CD4-positive, alpha-beta T cell treated with Interleukin-21 for 1 hour (primary cell): ENCODE measurements at regions not wholly inside any gene's neighbourhood (a gene's known extent, or its start where the extent isn't known, plus 50 kb on each side); places are given as distances from the start of the nearest gene placed in this dataset.
"Not testable (repeated sequence)": the region's sequence is repeated elsewhere in the genome, so short reads cannot be mapped to it uniquely, and the experiment has no call there.

Experiments
- DNase-seq: peaks from one replicate; pipeline ENCODE4 v3.0.0-alpha.2; 2020

DNA sequence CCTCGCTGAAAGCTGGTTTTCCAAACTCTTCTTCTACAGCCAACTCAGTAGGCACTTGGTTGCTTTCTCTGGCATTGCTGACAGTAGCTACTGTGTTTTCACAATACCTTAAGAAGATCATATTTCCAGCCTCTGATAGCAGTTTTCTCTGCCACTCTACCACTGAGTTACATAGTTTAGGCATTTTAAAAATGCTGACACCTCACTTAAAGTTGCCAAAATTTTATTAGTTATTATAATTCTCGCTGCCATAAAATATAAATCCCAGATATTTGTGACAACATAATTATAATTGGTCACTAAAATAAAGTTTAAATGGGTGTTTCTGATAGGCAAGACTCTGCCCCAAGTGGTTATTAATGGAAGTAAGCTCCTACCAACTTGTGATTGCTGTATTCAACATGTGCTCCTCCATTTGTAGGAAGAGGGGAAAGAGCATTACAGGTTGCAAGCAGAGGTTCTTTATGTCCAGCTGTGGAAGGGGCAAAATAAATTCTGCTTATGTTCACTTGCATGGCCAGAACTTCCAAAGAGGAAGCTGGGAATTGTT, 1202.8 kb downstream of the CNTNAP5 start:
- DNase-seq = no peak

DNA sequence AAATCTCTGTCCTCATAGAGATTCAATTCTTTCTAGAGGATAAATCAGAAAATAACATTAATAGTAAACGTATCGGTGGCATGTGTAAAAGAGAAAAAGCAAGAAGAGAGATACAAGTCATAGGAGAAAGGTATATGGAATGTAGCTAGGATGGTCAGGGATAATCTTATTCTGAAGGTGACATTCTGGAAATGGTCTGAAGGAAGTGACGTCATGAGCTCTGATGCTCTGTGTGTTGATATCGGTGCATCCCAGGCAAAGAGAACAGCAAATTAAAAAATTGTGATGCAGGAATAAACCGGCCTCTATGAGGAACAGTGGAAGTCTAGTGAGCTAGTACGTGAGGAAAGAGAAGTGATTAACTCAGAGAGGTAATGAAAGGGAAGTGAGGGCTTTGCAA, 1215.8 kb downstream of the CNTNAP5 start:
- DNase-seq = no peak

DNA sequence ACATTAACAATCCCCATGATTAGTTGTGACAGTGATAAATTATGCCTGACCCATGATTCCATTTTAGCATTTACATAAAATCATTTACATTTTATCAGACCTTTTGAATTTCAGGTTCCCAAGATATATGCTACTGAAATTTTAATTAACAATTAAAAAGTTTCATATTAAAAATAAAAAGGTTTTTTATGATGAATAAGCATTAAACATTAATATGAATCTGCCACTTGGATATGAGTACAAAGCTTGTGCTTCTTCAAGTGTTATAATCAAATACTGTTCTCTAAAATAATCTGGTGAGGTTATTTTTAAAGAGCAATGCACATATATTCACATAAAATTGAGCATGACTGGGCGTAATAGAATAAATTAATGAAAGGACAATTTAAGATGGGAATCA, 1218.0 kb downstream of the CNTNAP5 start:
- DNase-seq = no peak

DNA sequence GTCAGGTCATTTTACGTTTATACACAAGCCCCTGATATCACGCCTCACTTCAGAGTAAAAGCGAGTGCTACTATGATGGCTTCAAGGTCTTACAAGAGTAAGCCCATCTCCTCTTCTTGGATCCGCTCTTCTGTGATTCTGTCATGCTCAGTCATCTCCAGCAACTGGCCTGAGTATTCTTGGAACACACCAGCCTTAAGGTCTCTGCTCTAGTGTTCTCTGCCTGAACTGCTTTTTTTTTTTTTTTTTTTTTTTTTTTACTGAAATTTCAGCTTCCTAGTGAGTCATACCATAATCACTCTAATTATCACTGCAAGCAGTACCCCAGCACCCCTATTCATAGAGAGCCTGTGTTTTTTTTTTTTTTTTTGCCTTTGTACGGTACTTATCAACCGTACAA, 1228.9 kb downstream of the CNTNAP5 start:
- DNase-seq = no peak

DNA sequence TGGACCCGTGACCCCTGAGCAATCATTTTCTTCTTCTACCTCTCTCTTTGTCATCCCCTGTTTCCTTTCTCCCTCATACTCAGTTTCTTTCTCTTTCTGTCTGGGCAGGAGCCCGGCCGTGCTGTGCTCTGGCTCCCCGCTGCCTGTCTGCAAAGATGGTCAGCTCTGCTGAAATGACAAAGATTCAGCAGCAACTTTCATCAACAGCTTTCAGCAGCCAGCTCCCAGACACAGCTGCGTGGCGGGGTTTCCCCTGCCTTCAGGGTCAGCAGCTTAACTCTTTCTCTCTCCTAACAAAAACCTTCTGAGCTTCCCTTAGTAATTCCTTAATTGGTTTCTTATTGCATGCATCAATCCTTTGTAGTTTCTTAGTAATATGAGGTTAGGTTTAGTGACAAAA, 1234.4 kb downstream of the CNTNAP5 start:
- DNase-seq = no peak

DNA sequence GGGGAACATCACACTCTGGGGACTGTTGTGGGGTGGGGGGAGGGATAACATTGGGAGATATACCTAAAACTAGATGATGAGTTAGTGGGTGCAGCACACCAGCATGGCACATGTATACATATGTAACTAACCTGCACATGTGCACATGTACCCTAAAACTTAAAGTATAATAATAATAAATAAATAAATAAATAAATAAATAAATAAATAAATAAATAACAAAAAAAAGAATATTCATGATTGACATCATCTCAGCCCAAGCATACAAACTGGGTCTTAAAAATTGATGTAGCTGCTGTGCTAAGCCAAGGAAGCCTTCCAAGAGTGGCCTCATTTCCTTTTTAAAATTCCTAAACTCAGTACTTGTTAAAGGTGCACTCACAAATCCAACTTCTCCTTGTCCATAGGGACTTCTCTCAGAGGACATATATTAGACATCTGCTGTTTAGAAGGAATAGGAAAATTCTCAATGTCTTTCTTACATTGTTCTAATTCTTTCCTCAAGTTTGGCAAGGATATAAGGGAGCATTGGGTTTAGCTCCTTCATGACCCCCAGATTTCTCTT, 1235.4 kb downstream of the CNTNAP5 start:
- not testable (repeated sequence) for DNase-seq

DNA sequence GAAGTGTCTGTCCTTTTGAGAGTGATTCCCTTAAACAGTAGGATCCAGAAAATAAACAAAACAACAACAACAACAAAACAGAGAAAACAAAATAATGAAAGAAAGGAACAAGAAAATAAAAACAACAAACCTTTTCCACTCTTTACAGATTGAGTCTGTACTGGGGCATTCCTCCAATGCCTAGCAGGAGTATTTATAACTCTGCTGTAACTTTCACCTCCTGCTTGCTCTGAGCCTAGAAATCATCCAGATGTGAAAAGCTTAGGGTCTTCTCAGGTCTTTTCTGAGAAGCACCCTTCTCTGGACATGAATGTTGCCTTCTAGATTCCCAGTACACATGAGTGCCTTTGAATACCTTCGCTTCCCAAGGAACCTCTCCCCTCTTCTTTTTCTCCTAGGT, 1239.4 kb downstream of the CNTNAP5 start:
- DNase-seq = no peak

DNA sequence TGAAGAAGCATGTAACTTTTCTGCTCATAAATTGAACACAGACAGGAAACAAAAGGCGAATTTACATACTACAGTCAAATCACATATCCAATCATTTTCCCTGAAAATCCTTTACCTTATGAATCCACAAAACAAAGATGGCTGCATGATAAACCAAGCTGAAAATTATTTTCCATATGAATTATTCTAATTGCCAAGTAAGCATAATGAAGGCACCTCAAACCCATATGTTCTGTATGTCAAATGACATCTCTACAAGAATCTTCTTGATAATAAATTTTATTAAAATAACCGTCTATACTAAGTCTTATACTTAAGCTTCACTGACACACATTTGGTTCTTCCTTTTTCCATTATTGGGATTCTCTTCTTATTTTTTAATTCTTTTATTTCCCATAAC, 1242.6 kb downstream of the CNTNAP5 start:
- DNase-seq = no peak

DNA sequence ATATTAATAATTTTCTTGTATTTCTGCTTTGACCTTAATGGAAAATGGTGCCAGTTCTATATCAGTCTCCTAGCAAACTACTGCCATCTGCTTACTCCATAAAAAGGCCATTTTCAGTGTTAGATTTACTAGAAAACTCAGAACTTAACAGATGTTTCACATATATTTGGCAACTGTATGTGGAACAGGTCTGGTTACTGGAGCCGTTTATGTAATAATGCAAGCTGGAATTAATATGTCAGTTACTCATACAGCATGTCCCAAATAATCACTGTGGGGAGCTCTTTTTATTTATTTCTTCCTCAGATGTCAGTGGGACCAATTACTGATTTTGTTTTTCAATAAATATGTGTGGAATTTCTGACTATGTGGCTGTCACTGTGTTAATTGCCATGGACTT, 1247.6 kb downstream of the CNTNAP5 start:
- no peak for DNase-seq

DNA sequence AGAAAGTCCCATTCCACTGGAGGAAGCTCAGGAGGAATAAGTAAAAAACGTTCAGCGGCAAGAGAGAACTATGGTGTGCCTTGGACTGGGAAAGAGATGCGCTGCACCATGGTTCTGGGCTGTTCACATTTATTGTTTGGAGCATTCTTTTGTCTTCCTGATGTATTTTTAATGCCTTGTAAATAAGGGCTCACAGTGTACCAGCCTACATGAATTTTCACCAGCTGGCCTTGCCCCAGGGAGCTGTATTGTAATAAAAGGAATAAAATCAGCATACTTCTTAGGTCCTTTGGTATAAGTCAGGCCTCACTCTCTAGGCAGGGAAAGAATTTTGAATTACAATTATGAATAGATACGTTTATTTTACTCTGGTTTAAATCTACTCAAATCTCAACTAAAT, 1249.6 kb downstream of the CNTNAP5 start:
- no peak for DNase-seq

DNA sequence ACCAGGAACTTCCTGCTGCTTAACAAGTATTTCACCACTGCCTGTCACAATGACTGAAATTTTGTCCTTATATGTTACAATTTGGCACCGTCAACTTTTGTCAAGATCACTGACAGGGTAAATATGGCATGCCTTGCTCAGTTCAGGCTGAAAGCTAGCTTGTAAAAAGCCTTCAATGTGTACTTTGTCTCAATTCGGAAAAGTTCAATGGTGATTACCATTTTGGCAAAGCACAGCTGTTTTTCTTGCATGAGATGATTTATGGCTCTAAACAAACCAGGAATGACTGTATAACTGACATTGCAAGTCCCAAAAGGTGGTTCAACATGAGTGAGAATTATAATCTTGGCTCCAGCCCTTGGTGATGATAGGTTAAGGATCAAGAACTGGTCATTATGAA, 1255.2 kb downstream of the CNTNAP5 start:
- DNase-seq = no peak

DNA sequence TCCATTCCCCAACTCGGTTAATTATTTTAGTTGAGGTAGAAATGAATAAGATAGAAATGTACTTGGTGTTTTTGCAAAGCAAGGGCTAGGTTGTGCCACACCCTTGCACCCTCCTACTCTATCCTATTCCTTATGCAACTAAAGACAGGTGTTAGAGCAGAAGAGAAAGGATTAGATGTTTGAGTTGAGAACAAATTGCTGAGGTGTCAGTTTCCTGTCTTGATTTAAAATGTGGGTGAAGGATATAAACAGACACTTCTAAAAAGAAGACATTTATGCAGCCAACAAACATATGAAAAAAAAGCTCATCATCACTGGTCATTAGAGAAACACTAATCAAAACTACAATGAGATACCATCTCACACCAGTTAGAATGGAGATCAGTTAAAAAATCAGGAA, 1256.2 kb downstream of the CNTNAP5 start:
- no peak for DNase-seq

DNA sequence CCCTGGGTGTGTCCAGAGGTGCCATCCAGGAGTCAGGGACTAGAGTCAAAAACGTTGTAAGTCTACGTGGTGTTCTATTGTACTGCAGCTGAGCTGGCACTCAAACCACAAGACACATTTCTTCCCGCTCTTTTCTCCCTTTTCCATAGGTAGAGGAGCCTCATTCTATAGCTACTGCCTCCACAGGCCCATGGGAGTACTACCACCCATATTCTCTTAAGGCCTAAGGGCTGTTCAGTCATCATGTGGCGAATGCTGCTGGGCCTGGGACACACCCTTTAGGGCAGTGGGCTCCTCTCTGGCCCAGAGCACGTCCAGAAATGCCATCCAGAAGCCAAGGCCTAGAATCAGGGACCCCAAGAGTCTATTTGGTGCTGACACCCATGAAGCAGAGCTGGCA, 1271.7 kb downstream of the CNTNAP5 start:
- no peak for DNase-seq

DNA sequence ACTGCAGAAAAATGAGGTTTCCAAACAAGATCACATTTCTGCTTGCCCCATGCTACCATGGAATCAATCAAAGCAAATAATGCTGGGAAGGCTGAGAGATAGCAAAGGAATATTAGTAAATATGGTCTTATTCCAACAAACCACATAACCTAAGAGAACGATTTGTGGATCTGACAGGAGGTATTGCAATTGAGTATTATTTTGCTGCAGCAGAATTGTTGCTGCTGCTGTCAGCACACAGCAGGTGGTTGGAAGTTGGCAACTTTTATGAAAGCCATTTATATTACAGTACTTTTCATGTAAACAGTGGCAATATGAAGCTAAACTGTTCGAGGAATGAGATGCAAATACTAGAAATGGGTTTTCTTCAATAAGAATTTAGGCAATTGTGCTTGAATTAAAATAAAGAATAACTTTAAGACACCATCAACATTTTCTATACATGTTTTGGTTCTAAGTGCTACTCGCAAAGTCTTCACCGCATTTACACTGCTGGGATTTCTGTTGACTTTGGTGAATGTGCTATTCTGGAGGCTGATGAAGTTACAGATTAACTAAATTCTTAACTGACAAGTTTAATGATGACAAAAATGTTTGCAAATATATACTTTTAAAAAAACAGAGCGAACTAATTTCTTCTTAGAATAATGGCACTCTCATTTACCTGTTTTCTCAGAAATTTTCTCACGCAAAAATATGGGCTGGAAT, 1285.7 kb downstream of the CNTNAP5 start:
- no peak for DNase-seq

DNA sequence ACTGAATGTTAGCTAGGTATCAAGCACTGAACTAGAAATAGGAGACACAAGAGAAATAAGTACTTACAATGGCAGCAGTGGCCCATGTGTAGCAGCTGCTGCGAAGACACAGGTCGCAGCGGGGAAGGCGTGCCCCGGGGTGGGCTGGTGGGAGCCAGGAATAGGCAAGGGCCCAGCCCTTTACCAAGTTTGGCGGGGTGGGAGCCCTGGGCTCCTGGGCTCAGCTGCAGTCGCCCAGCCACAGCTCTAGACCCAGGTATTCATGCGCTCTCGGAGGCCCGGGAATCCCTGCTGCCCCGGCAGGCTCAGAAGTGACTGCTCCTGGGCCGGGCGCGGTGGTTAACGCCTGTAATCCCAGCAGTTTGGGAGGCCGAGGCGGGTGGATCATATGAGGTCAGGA, 1287.3 kb downstream of the CNTNAP5 start:
- no peak for DNase-seq

DNA sequence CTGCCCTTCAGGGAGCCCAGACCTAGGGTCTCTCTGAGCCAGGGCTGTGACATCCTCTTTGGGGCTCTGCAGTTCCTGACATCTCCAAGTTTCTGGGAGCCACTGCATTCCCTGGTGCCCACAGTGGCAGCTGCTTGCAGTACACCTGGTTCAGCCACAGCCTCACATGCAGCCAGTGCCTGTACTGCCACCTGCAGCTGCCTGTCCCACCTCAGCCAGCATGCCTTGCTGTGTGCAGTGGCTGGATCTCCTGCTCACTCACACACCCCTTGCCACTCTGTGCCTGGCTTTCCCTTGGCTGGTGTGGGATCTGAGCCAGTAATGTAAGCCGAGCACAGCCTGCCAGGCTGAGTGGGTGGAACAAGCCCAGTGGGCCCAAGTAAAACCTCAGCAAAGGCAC, 1288.7 kb downstream of the CNTNAP5 start:
- DNase-seq = no peak

DNA sequence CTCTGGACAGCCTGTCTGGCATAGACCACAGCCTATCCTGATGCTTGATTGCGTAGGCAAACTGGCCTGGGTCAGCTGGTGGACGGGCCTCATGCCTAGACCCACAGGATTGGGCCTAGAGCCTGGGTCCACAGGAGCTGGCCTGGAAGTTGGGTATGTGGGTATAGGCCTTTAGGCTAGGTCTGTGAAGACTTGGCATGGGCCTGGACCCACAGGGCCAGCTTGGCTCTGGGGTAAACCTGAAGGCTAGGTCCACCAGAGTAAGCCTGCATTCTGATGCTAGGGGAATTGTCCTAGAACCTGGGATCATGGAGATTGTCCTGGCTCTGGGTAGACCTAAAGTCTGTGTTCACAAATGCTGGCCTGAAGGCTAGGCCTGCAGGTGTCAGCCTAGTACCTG, 1293.7 kb downstream of the CNTNAP5 start:
- DNase-seq = no peak

DNA sequence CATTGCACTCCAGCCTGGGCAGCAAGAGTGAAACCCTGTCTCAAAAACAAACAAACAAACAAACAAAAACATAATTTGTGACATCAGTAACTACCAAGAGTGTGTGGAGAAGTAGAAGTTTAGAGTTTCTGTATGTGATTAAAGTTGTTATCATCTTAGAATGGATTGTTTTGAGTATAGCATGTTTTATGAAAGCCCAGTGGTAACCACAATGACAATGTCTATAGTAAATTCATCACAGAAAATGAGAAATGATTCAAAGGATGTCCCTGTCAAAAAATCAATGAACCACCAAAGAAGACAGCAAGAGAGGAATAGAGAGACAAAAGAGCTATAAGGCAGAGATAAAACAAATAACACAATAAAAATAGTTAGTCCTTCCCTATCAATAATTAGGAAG, 1299.2 kb downstream of the CNTNAP5 start:
- DNase-seq = no peak

DNA sequence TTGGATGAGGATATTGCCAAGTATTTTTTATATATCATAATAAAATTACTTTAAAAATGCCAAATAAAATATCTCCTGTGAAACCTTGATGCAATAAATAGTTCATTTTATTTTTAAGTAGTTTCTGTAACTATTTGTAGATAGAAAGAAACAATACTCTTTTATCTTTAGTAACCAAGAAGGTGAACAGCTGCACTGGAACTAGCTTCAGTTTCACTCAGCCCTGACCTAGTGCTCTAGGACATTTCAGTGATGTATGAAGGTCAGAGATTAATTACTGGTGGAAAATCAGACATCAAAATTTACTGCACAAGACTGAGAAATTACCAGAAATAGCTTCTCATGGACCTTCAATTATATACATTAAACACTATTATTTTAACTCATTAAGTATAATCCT, 1305.0 kb downstream of the CNTNAP5 start:
- no peak for DNase-seq

DNA sequence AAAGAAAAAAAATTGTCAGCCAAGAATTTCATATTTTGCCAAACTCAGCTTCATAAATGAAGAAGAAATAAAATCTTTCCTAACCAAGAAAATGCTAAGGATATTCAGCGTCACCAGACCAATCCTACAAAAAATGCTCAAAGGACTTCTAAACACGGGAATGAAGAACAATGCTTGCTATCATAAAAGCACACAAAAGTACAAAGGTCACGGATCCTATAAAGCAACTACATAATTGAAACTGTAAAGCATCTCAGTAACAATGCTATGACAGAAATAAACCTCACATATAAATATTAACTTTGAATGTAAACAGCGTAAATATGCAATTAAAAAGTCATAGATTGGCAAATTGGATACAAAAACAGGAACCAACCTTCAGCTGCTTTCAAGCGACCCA, 1314.6 kb upstream of the GYPC start:
- DNase-seq = no peak

DNA sequence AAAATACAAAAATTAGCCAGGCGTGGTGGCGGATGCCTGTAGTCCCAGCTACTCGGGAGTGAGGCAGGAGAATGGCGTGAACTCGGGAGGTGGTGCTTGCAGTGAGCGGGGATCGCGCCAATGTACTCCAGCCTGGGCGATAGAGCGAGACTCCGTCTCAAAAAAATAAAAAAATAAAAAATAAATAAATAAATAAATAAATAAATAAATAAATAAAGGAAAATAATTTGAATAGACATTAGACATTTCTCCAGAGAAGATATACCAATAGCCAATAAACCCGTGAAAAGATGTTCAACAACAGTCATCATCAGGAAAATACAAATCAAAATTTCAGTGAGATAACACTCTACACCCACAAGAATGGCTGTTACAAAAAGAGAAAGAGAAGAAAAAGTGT, 1302.4 kb upstream of the GYPC start:
- not testable (repeated sequence) for DNase-seq

DNA sequence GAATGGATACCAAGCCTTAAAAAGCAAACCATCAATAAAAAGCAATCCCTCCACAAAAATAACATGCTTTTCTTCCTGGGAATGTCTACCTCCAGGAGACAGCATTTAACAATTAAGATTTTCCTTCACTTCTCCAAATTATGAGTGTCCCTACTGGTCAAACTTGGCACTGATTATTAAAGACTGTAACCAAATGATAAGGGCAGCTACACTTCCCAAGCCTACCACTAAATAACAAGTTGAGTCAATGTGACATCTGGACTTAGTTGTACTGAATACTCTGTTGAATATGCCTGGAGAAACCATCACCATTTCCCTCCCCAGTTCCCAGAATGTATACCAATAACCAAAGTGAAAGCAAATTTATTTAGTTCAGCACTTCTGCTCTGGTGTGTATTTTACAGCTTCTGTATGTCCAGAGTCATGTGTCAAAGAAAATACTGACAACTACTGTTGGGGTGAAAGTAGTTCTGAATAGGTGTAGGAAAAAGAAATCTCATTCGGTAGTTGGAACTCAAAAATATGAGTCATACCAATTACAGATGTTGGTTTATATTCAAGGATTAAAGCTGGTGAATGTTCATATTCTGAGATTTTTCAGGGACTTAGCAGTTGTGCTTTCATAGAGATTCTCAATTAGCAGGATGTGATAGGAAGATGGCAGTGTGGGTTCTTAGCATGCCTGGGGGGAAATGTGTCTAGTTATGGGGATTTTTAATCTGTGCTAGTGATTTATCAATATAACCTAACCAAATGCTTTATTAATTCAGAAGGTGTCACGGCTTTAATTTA, 1291.6 kb upstream of the GYPC start:
- no peak for DNase-seq

DNA sequence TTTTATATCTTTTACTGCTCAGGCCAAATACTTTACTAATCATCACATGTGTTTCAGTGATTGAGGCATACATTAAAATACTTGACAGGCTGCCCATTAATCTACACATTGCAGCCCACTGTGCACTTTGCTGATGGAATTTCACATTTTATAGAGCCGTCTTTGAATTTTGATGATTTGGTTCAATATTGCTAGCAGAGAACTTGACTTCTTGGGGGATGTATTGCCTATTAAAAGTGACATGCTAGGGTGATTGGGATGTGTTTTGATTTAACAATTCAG, 1291.0 kb upstream of the GYPC start:
- no peak for DNase-seq

DNA sequence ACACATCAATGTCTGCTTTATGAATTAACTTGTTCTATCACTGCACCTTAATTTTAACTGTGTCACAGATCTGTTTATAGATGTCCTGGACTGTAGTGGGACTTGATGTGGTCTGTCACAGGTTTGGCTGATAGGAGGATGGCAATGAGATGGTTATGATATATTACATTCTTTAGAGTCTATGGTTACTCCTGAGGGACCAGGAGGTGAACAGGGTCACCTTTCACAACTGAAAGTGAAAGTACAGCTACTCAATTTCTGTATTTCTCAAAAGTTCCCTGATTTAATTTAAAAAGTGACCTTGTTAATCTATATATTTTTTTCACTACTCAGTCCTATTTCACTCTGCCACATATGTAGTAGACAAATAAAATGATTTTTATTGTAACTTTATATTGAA, 1284.1 kb upstream of the GYPC start:
- DNase-seq = no peak
